Esophagus squamous epithelium (tissue), 4 donors: ENCODE measurements at regions not wholly inside any gene's neighbourhood (a gene's known extent, or its start where the extent isn't known, plus 50 kb on each side); places are given as distances from the start of the nearest gene placed in this dataset.

Source experiments
- CTCF ChIP-seq, 6 experiments: fragments of 450-650 bp in 4 of 6; fragments of 200-600 bp in 2 of 6; sonication (generic) in 2 of 6; IDR thresholded peaks; one replicate each; pipeline ENCODE4 v1.5.1; 2016 to 2019; ENCODE audit warnings: antibody characterized with exemption in 6 of 6, mild to moderate bottlenecking in 4 of 6, moderate library complexity in 4 of 6
- POLR2A ChIP-seq, 4 donors: fragments of 450-650 bp; IDR thresholded peaks; one replicate each; pipeline ENCODE4 v1.6.1; 2017; ENCODE audit warnings: antibody characterized with exemption in 4 of 4, mild to moderate bottlenecking in 4 of 4, moderate library complexity in 3 of 4

GRCh38 chr12:98374007-98374406 is 141.4 kb upstream of the TMPO start:
- peak in 1 of 6 experiments; percentile 28 for TF ChIP-seq CTCF (IDR thresholded peaks at IDR 0.05)
- TF ChIP-seq POLR2A (IDR thresholded peaks at IDR 0.05) = no peak
